Left renal pelvis (tissue), 4 donors: ENCODE measurements at regions not wholly inside any gene's neighbourhood (a gene's known extent, or its start where the extent isn't known, plus 50 kb on each side); places are given as distances from the start of the nearest gene placed in this dataset.

Experiments used
- DNase-seq, 4 donors: peaks; one replicate each; pipeline ENCODE4 v3.0.0-alpha.2; 2013; ENCODE audit warnings: low read depth in 4 of 4, low spot score in 3 of 4

DNA sequence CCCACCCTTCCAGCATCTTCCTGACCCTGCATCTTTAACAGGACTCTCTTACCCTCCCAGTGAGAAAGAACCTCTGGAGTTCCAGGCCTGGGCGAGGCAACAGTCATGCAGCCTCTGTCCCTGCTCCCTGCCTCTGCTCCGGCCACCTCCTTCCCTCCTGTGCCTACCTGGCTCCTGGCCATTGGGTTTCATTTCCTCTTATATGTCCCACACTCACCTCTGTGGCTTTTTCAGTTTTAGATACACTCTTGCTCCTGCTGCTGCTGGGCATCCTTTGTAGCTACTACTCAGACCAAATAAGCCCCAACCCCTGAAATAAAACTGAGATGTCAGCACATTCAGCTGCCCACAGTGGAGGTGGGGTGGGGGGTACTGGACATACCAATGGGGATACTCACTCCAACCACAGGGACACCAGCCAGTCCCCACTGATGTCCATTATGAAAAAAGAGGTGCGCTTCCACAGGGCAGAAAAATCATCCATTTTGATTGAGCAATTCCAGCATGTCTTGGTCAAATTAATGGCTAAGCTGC, 99.1 kb upstream of the NRXN3 start:
- no peak for DNase-seq

DNA sequence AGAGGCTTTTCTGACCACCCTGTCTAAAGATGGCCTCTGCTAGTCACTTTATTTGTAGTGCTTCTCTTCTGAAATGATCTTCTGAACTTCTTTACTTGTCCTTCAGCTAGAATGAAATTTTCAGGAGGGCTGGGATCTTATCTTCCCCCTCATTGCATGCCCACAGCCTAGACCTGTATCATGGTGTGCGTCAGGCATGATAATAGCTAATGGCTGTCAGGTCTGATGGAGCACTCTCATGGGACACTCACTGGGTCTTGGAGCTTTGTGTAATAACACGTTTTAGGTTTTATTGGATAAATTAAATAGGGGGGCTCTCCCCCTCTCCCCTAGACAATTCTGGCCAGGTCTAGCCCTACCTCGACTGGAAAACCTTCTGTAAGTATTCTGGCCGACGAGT, 97.1 kb upstream of the NRXN3 start:
- DNase-seq, result no peak

DNA sequence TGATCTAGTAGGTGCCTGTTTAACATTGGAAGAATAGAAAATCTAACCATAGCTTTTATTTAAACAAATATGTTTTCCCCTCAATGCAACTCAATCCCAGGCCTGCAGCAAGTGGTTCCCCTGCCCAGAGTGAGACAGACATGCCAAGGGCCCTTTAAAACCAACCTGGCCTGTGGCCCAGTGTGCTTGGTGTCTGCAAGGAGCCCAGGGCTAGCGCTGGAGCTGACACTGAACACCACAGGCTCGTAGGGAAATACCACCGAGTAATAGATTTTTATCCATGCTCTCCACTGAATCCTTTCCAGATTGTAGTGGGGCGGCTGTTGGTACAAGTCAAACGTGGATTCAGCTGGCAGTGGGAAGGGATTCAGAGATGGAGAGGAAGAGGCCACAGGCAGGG, 95.6 kb upstream of the NRXN3 start:
- no peak for DNase-seq

DNA sequence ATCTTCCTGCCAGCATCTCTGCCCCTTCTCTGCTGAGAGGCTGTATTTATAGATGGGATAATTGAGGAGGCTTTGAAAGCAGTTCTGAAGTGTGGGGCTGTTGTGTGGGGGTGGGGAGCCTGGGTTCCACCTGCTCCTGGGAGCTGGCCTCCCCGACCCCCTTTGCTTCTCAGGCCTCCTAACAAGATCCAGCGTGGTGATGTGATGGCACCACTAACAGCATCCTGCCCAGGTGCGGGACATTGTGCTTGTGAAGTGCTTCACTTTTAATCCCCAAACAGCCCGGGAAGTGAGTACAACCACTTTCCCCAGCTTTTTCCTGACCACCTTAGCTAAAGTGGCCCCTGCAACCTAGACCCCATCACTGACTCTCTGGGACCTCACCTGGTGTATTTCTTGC, 95.1 kb upstream of the NRXN3 start:
- DNase-seq, result no peak

DNA sequence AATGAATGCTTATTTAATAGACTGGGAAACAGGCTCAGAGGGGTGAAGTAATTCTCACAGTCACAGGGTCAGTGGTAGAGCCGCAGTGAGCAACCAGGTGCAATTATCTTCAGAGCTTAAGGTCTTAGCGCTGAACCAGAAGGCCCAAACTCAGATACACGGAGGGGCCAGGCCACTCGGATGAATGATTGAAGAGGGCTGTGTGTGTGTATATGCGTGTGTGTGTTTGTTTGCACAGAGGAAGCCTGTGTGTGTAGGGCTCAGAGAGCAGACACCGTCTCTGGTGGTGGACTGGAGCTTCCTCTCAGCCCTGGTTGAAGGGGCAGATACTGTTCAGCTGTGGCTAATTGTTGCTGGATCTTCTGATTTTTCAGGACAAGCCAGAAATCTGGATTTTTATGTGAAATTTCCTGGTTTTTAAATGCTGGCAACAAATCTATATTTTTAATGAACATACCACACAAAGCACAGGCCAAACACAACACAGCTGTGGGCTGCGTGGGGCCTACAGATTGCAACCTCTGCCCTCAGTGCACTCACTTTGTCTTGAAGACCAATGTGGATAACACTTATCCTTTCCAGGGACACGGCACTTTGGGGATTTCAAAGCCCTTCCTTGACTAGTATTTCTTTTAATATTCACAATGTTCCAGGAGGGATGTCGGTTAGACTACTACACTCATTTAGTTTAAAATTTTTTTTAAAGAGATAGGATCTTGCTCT, 94.5 kb upstream of the NRXN3 start:
- DNase-seq, result no peak

DNA sequence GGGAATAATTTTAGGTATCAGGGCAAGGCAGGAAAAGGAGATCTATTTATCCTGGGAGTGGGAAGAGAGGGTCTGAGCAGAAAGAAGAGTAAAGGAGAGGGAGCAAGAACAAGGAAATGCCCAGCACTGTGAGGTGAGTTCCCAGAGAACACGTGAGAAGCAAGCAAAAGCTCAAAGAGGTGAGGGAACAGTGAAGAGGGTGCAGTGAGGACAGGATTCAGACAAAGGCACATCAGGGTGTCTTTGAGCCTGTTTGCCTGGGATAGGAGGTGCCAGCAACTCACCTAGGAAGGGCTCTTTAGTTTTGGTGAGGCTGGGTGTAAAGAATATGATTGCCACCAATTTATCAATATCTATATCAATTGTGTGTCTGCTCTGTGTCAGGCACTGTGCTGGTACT, 88.9 kb upstream of the NRXN3 start:
- no peak for DNase-seq

DNA sequence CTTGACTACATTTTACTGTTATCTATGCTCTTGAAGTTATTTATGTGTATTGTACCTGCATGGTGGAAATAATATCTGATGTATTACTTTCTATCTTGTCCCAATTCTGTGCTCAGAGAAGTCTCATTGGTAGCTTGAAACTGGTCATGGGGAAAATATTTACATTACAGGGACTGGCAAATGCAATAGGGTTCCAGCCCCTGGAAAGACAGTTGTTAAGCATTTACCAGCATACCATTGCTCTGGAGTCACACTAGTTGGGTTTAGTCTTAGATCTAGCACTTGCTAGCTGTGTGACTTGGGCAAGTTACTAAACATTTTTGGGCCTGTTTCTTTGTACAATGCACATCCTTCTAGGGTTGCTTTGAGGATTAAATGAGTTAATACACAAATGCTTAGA, 86.3 kb upstream of the NRXN3 start:
- DNase-seq, result no peak

DNA sequence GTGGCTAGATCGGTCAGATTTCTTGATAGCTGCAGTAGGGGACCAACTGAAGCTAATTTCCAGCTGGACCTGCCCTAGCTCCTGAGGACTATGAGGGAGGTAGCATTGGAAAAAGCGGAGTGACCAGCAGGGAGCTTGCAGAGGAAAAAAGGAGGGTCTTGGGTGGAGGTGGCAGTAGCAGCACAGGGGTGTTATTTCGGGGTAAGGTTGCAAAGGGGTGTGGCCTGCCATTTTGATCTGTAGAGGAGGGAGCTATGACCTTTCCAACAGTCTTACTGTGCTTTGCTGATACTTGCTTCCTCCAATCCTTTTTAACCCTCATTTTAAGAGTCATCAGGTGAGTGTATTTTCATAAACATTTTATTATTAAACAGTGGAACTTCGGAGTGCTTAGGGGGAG, 83.8 kb upstream of the NRXN3 start:
- DNase-seq, result no peak

DNA sequence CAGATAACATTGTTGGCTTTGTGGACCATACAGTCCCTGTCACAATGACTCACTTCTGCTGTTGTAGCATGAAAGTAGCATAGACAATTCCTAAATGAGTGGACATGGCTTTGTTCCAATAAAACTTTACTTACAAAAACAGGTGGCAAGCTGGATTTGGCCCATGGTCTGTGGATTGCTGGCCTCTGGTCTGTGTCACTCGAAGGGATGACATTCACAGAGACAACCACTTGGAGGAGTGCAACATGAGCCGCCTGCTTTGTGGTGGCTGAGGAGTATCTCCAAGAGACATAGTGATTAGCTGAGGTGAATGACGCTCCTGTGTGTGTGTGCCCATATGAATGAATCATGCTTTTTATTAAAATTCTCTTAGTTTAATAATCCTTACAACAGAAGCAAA, 81.3 kb upstream of the NRXN3 start:
- no peak for DNase-seq

DNA sequence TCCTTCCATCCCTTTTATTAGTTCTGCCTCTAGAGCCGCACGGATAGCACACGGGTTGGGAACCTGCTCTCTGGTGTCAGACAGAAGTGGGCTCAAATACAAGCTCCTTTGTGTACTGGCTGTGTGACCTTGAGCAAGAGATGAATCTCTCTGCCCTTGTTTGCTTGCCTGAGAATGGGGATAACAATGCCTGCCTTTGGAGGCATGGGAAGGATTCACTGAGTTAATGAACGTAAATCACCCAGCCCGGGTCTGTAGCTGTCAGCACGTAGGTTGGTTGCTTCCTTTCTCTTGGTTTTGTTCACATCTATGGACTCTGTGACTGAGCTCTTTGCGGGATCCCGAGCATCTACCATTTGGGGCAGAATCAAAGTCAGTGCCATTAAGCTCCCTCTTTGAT, 79.3 kb upstream of the NRXN3 start:
- DNase-seq, result no peak

DNA sequence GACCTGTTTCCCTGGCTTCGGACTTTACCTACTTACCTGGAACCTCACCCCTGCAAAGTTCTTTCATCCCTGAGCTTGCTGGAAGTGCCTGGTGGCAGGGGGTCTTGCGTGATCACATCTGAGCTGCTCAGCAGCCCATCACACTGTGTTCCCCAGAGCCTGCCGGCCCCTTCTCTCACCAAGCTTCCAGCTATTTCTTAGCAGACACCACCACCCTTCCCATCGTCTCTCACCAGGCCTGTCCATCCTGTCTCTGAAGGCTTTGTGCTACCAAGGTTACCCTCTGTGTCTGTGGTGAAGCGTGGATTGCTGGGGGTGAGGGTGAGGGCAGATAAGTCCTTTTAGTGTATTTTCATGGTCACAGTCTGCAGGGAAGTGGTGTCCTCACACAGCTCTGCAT, 78.8 kb upstream of the NRXN3 start:
- DNase-seq, result no peak

DNA sequence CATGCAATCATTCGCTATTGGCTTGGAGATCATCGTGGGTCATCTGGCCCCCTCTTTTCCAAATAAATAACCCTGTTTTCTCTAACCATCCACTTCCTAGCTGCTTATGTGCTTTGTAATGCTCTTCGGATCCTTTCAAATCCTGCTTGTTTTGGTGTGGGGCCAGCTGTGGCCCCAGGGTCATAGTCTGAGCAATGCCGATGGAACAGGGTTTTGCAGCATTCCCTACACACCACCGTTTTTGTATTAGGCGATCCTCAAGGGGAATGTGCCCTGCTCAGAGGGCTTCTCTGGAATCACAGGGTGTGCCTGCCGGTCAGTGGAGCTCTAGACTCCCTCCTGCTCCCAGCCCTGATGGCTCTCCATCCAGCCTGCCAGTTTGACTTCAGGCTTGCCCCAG, 78.1 kb upstream of the NRXN3 start:
- no peak for DNase-seq

DNA sequence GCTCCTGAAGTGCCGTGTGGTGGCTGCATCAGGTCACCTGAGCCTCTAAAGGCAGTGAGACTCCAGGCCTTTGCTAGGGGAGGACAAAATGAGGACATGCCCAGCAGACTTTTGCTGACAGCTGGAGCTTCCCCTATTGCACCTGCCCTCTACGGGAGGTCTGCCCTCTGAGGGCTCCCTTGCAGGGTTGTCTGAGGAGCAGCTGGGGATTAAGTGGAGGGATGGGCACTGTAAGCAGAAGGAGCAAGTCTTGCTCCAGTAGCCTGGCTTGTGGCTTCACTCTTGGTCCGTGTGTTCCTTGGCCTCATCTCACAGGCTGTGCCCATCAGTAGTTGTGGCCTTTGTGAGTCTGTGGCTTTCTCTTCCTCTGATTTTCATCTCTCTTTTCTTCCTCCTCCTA, 66.9 kb upstream of the NRXN3 start:
- DNase-seq, result no peak

DNA sequence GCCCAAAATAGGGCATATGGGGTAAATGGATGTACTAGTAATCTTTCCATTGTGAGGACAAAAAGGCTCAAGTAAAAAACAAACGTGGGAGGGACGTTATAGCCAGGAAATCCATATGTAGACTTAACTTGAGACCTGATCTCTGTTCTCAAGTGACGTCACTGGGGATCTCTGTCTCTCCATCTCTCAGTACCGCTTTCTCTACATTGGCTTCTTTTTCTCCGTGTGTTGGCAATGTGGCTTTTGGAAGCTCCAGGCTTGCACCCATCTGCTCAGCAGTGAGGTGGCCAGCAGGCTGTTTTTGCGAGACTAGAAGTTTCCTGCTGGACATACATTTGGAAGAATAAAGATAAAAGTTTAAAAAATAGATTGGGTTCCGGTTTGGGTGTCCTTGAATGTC, 66.0 kb upstream of the NRXN3 start:
- no peak for DNase-seq

DNA sequence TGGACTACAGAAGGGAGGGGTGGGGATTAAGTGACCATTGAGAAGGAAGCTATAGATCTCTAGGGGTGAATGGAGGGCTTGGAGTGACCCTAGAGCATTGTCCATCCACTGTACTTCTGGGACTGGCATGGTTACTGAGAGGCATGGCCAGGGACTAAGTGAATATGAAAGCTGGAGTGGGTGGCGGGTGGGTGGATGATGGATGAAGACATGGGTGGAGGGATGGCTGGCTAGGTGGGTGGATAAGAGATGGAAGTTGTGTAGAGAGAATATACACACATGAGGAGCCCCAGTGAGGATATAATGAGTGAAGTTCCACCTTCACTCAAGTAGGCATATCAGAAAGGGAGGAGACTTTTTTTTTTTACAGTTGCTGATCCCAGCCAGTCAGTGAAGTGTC, 65.5 kb upstream of the NRXN3 start:
- DNase-seq, result no peak

DNA sequence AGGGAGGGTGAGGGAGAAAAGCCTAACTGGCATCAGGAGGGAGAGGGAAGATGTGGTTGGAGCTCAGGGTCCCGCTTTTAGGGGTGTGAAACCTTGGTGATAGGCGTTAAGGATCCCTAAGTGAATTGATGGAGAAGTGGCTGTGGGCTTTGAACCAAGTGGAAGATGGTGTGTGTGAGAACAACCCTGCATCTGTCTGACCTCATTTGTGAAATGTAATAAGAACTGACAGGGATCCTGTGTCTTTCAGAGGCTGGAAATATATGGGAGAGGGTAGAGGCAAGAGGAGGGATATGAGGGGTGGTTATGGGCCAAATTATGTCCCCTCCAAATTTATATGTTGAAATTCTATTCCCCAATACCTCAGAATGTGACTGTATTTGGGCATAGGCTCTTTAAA, 63.8 kb upstream of the NRXN3 start:
- no peak for DNase-seq

DNA sequence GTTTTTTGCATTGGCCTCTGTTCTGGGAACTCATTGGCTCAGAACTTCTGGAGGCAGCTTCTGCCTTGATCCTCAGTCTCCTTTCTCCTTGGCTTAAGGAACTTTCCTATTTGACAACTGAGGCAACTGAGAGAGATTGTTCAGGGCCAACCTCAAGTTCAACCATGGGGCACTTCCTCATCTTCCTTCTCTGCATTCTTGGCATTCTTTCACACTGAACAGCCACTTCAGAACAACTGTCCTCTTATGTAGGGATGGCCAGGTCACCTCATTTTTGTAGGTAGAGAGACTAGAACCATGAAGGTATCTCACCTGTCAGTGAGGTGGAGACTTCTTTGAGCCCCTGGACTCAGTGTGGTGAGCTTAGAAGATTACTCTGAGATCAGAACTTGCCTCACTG, 63.0 kb upstream of the NRXN3 start:
- DNase-seq, result no peak

DNA sequence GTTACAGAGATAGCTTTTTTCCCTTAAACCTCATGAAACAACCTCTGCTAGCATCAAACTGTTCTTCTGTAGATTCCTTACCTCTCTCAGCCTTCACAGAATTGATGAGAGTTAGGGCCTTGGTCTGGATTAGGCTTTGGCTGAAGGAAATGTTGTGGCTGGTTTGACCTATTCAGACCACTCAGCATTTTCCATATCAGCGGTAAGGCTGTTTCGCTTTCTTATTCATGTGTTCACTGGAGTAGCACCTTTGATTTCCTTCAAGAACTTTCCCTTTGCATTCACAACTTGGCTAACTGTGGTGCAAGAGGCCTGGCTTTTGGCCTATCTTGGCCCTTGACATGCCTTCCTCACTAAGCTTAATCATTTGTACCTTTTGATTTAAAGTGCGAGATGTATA, 50.7 kb upstream of the NRXN3 start:
- no peak for DNase-seq
